GM10266 (cell line): ENCODE measurements at regions not wholly inside any gene's neighbourhood (a gene's known extent, or its start where the extent isn't known, plus 50 kb on each side); places are given as distances from the start of the nearest gene placed in this dataset.

Experiments used
- DNase-seq: peaks from one replicate; pipeline ENCODE4 v3.0.0; 2012; ENCODE audit errors: extremely low spot score
- TF ChIP-seq, protein P1 (sequence below): IDR thresholded peaks from 2 replicates; pipeline ENCODE4 v1.5.1; 2012; ENCODE audit warnings: mild to moderate bottlenecking, low read depth; ENCODE audit not compliant: control insufficient read depth, insufficient read depth; ENCODE audit errors: missing control alignments

- TF ChIP-seq, protein P1, sequence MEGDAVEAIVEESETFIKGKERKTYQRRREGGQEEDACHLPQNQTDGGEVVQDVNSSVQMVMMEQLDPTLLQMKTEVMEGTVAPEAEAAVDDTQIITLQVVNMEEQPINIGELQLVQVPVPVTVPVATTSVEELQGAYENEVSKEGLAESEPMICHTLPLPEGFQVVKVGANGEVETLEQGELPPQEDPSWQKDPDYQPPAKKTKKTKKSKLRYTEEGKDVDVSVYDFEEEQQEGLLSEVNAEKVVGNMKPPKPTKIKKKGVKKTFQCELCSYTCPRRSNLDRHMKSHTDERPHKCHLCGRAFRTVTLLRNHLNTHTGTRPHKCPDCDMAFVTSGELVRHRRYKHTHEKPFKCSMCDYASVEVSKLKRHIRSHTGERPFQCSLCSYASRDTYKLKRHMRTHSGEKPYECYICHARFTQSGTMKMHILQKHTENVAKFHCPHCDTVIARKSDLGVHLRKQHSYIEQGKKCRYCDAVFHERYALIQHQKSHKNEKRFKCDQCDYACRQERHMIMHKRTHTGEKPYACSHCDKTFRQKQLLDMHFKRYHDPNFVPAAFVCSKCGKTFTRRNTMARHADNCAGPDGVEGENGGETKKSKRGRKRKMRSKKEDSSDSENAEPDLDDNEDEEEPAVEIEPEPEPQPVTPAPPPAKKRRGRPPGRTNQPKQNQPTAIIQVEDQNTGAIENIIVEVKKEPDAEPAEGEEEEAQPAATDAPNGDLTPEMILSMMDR: no peak
- no peak for DNase-seq
Observed at GRCh38 chr6:91611190-91611589, 1024.3 kb upstream of the MAP3K7 start.

- no peak for DNase-seq
- TF ChIP-seq, protein P1: no peak
Observed at GRCh38 chr6:91608428-91608827, 1021.6 kb upstream of the MAP3K7 start.

GRCh38 chr6:91606148-91606901, 1019.5 kb upstream of the MAP3K7 start:
- no peak for DNase-seq
- TF ChIP-seq, protein P1: no peak

- TF ChIP-seq, protein P1: no peak
- DNase-seq: no peak
Observed at GRCh38 chr6:91600561-91600960, 1013.7 kb upstream of the MAP3K7 start.

- TF ChIP-seq, protein P1: no peak
- no peak for DNase-seq
Observed at GRCh38 chr6:91590191-91590590, 1003.3 kb upstream of the MAP3K7 start.

DNA sequence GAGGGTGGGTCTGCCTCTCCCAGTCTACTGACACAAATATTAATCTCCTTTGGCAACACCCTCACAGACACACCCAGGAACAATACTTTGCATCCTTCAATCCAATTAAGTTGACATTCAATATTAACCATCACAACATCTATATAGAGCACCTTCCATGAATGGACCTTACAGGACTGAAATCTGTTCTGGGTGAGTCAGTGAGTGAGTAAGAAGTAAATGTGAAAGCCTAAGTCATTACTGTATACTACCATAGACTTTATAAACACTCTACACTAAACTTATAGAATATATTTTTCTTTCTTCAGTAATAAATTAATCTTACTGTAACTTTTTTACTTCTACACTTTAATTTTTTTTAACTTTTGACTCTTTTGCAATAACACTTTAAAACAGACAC, 993.8 kb upstream of the MAP3K7 start:
- DNase-seq: no peak
- TF ChIP-seq, protein P1: no peak

DNA sequence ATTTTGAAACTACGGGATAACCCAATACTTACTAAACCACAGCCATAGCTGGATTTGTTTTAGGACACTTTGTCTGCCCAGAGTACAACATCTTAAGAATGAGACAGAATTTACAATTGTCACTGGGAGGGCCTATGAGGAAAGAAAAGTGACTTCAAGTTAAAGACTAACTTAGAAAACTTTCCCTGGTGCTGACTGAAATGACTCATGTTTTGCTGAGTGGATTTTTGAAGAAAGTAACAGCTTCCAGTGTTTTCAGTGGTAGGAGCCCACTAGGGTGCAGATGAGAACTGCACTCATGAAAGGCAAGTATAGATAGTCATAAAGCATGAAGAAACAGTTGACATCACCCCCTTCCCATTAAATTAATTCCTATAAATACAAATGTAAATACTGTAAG, 988.2 kb upstream of the MAP3K7 start:
- TF ChIP-seq, protein P1: no peak
- no peak for DNase-seq
